Osteoblast (primary cell): ENCODE measurements at regions not wholly inside any gene's neighbourhood (a gene's known extent, or its start where the extent isn't known, plus 50 kb on each side); places are given as distances from the start of the nearest gene placed in this dataset. TPM values are rescaled to one million over a fixed set of nuclear protein-coding genes. Genes with fewer than 3 reads are reported as not detected.

ENCODE experiments used
- DNase-seq: peaks from one replicate; pipeline ENCODE4 v3.0.0; 2011; ENCODE audit warnings: low spot score, mixed read lengths; ENCODE audit not compliant: insufficient read length; ENCODE audit errors: missing footprints
- H2AFZ ChIP-seq: 2 replicates; pipeline ENCODE4 v1.6.0; 2011; ENCODE audit warnings: mild to moderate bottlenecking, low read length
- H3K27ac ChIP-seq: 2 replicates; pipeline ENCODE4 v1.5.1; 2011; ENCODE audit warnings: mild to moderate bottlenecking, low read depth, low read length, moderate library complexity
- H3K27me3 ChIP-seq: 2 replicates; pipeline ENCODE4 v1.6.0; 2012; ENCODE audit warnings: mild to moderate bottlenecking, control low read depth, inconsistent platforms, low read length, moderate library complexity; ENCODE audit not compliant: insufficient read depth
- H3K36me3 ChIP-seq: 2 replicates; pipeline ENCODE4 v1.5.1; 2011; ENCODE audit warnings: mild to moderate bottlenecking, low read length, control low read depth, moderate library complexity; ENCODE audit not compliant: insufficient read depth
- H3K4me1 ChIP-seq: 2 replicates; pipeline ENCODE4 v1.5.1; 2011; ENCODE audit warnings: mild to moderate bottlenecking, low read length, control low read depth, moderate library complexity; ENCODE audit not compliant: insufficient read depth
- H3K4me2 ChIP-seq: 2 replicates; pipeline ENCODE4 v1.6.0; 2011; ENCODE audit warnings: mild to moderate bottlenecking, low read length; ENCODE audit not compliant: insufficient read depth
- H3K4me3 ChIP-seq: fragments of 200-600 bp; sonication (generic); 3 replicates; pipeline ENCODE4 v1.5.1; 2012; ENCODE audit warnings: mild to moderate bottlenecking, low read length, inconsistent platforms; ENCODE audit not compliant: insufficient read depth
- H3K79me2 ChIP-seq: 2 replicates; pipeline ENCODE4 v1.6.0; 2012; ENCODE audit warnings: mild to moderate bottlenecking, low read length, control low read depth, inconsistent platforms; ENCODE audit not compliant: insufficient read depth
- H3K9me3 ChIP-seq: 2 replicates; pipeline ENCODE4 v1.5.1; 2011; ENCODE audit warnings: low read depth, low read length, control low read depth
- H4K20me1 ChIP-seq: 2 replicates; pipeline ENCODE4 v1.6.0; 2012; ENCODE audit warnings: mild to moderate bottlenecking, low read length, control low read depth; ENCODE audit not compliant: insufficient read depth
- small RNA-seq: library from RNA; depleted of rRNA; stranded (forward); fragments of <200 nt; gene quantifications from one replicate; pipeline ENCODE3, GENCODE V24; 2012
- TF ChIP-seq, protein P1 (sequence below): IDR thresholded peaks from 2 replicates; pipeline ENCODE4 v1.5.1; 2011; ENCODE audit warnings: mild to moderate bottlenecking, low read depth, low read length, moderate library complexity; ENCODE audit errors: extremely low read depth

DNA sequence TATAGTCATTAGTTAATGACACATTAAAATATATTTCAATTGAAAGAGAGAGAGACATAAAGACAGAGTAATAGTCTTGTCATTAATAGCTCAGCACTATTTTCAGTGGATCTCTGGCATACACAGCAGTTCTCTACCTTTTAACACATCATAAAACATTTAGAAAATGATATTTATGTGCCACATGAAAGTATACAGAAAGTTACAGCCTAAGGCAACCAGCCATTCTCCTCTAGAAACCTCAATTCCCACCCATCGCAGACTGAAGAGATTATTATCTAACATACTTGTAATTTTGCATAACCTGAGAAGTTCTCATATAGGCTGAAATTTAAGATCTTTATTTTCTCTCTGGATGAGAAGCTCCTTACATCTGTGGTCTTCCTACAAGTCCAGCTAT, 58.7 kb upstream of the FAM83B start:
- Histone ChIP-seq H3K36me3 (no peaks in the 10 kb centered on the region), H3K79me2 (no peaks in the 10 kb centered on the region), H3K27me3 (no peaks in the 10 kb centered on the region), H2AFZ (no peak overlapping the region), H4K20me1 (no peaks in the 10 kb centered on the region), H3K9me3 (no peaks in the 10 kb centered on the region), H3K27ac (no peak overlapping the region), H3K4me3 (no peak overlapping the region), H3K4me2 (no peak overlapping the region), H3K4me1 (no peaks in the 10 kb centered on the region)
- TF ChIP-seq, protein P1, sequence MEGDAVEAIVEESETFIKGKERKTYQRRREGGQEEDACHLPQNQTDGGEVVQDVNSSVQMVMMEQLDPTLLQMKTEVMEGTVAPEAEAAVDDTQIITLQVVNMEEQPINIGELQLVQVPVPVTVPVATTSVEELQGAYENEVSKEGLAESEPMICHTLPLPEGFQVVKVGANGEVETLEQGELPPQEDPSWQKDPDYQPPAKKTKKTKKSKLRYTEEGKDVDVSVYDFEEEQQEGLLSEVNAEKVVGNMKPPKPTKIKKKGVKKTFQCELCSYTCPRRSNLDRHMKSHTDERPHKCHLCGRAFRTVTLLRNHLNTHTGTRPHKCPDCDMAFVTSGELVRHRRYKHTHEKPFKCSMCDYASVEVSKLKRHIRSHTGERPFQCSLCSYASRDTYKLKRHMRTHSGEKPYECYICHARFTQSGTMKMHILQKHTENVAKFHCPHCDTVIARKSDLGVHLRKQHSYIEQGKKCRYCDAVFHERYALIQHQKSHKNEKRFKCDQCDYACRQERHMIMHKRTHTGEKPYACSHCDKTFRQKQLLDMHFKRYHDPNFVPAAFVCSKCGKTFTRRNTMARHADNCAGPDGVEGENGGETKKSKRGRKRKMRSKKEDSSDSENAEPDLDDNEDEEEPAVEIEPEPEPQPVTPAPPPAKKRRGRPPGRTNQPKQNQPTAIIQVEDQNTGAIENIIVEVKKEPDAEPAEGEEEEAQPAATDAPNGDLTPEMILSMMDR: no peak
- DNase-seq: no peak

Small RNAs in the stretch of these regions (small RNA-seq; reads per million reads assigned to genes)
- gene RNU6-1023P: not detected
